ENCODE measurements at regions not wholly inside any gene's neighbourhood (a gene's known extent, or its start where the extent isn't known, plus 50 kb on each side); places are given as distances from the start of the nearest gene placed in this dataset.

DNA sequence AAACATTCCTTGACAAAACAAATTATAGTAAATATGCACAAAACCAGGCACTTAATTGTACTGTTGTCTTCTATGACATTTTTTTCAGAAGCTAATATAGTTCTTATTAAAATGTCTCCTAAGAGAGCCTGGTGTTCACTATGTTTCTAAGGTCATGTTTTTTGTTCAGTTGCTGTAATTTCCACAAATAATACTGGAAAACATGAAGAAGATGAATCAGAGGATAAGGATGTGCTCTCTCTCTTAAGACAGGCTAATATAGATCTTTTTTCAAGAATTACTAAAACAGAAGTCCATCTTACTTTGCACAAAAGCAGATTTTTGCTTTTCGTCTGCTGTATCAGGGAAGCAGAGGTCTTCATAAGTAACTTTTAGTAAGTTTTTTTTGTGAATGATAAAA is 823.0 kb upstream of the NECTIN3 start:
- H3K27ac ChIP-seq = no peak overlapping the region; a peak in 1 of 22 replicates
- no peak overlapping the region for H3K4me3 ChIP-seq
- no peaks in the 10 kb centered on the region for H3K27me3 ChIP-seq
- H3K9me3 ChIP-seq (replicated peaks in 1 of 11) = no peaks in the 10 kb centered on the region
- no peaks in the 10 kb centered on the region for H3K4me1 ChIP-seq
- no peaks in the 10 kb centered on the region for H3K36me3 ChIP-seq
- no peak overlapping the region for H3K9ac ChIP-seq
- no peaks in the 10 kb centered on the region for H4K20me1 ChIP-seq
- no peak overlapping the region for H3K4me2 ChIP-seq
- TF ChIP-seq Cebpa-rat (IDR thresholded peaks at IDR 0.05) = no peak

DNA sequence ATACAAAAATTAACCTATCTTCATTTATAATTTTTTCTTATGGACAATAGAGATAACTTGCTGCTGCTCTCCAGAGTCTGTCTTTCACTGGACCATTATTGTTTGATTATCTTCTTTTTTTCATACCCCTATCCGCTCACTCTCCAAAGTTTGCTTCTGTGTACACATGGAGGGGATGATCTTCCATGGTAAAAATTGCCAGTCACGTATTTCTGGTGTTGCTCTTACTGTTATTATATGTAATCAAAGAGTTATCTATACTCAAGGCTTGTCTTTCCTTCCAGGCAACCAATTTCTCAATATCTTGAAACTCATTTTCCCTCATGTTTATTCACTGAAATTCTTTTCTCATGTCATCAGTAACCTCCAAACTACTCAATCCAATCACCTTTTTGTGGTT is 817.8 kb upstream of the NECTIN3 start:
- no peaks in the 10 kb centered on the region for H3K9me3 ChIP-seq (replicated peaks in 1 of 11)
- no peak overlapping the region for H3K27ac ChIP-seq
- no peaks in the 10 kb centered on the region for H3K4me1 ChIP-seq
- H3K27me3 ChIP-seq = no peaks in the 10 kb centered on the region
- no peak overlapping the region for H3K9ac ChIP-seq
- no peak for TF ChIP-seq Cebpa-rat (IDR thresholded peaks at IDR 0.05)
- no peaks in the 10 kb centered on the region for H4K20me1 ChIP-seq
- H3K36me3 ChIP-seq = no peaks in the 10 kb centered on the region
- no peak overlapping the region for H3K4me2 ChIP-seq
- no peak overlapping the region for H3K4me3 ChIP-seq

DNA sequence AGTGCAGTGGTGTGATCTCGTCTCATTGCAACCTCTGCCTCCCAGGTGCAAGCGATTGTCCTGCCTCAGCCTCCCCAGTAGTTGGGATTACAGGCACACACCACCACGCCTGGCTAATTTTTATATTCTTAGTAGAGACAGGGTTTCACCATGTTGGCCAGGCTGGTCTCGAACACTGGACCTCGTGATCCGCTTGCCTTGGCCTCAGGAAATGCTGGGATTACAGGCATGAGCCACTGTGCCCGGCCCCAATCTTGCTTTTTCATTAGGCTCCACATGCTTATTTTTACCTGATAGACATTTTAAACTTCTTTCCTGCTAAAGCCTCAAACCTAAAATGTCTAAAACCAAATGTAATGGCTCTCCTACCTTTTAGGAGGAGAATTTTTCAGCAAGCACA is 817.0 kb upstream of the NECTIN3 start:
- no peaks in the 10 kb centered on the region for H4K20me1 ChIP-seq
- TF ChIP-seq Cebpa-rat (IDR thresholded peaks at IDR 0.05) = no peak

DNA sequence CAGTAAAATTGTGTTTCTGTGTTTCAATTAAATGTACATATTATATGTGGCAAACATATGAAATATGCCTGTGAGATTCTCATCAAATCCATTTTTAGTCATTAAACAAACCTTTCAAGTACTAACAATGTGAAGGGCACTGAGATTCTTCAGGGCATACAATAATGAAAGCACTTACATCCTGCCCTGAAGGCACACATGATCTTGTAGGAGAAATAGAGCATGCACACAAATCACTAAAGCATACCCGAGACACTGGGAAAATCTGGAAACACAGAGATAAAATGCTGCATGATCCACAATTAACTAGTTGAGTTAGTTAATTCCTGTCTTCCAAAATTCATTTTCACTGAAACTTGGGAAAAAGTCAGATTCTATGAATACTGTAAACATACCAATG is 810.5 kb upstream of the NECTIN3 start:
- Histone ChIP-seq H3K4me3 (no peak overlapping the region), H3K27me3 (no peaks in the 10 kb centered on the region), H4K20me1 (no peaks in the 10 kb centered on the region), H3K36me3 (no peaks in the 10 kb centered on the region), H3K4me1 (no peaks in the 10 kb centered on the region), H3K9me3 (replicated peaks in 1 of 11) (no peaks in the 10 kb centered on the region), H3K27ac (no peak overlapping the region), H3K4me2 (no peak overlapping the region), H3K9ac (no peak overlapping the region)
- TF ChIP-seq Cebpa-rat (IDR thresholded peaks at IDR 0.05) = no peak

More for the DNA sequence above, 817.0 kb upstream of the NECTIN3 start:
- no peak overlapping the region for H3K9ac ChIP-seq
- no peaks in the 10 kb centered on the region for H3K9me3 ChIP-seq (replicated peaks in 1 of 11)
- H3K4me1 ChIP-seq = no peaks in the 10 kb centered on the region
- H3K27me3 ChIP-seq = no peaks in the 10 kb centered on the region
- H3K36me3 ChIP-seq = no peaks in the 10 kb centered on the region
- H3K4me2 ChIP-seq = no peak overlapping the region
- no peak overlapping the region for H3K27ac ChIP-seq
- H3K4me3 ChIP-seq = no peak overlapping the region

DNA sequence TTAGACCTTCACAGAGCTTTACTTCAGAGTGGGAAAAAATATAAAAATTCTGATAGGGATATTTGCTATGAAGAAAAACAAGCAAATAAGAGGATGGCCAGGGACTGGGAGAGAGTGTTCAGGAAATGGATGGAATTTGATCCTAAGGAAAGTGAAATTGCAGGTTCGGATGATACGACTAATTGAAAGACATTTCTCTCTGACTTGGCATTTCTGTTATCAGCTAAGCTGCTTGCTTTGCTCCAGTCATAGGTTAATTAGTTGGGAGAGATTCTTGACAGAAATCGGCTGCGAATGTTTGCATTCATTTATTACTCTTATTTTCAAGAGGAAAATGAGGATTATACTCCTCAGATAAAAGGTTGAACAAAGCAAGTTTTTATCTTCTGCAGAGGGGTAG is 808.7 kb upstream of the NECTIN3 start:
- Histone ChIP-seq H3K27me3 (no peaks in the 10 kb centered on the region), H3K4me2 (no peak overlapping the region), H3K36me3 (no peaks in the 10 kb centered on the region), H3K9ac (no peak overlapping the region), H3K9me3 (replicated peaks in 1 of 11) (no peaks in the 10 kb centered on the region), H3K27ac (no peak overlapping the region), H3K4me3 (no peak overlapping the region), H3K4me1 (no peaks in the 10 kb centered on the region), H4K20me1 (no peaks in the 10 kb centered on the region)
- no peak for TF ChIP-seq Cebpa-rat (IDR thresholded peaks at IDR 0.05)

DNA sequence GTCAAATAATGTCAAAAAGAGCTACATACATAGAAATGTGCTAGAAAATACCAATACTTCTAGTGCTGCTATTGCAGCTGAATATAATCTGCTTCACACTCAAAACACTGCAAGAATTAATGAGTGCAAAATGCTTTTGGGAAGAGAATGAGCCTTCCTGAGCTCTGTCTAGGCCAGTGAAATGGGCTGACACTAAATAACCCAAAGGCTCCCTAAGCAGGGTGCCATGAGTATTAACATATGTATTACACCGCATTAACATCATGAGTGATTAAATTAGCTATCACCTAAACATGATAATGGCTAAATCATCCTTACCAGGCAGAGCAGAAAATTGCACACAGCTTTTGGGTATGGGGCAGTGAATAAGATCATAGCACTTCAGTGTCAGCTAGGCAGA is 806.3 kb upstream of the NECTIN3 start:
- no peaks in the 10 kb centered on the region for H3K36me3 ChIP-seq
- H3K27me3 ChIP-seq = no peaks in the 10 kb centered on the region
- no peak overlapping the region for H3K4me3 ChIP-seq
- H3K9ac ChIP-seq = no peak overlapping the region
- TF ChIP-seq Cebpa-rat (IDR thresholded peaks at IDR 0.05) = no peak
- H4K20me1 ChIP-seq = no peaks in the 10 kb centered on the region
- H3K27ac ChIP-seq = no peak overlapping the region
- no peaks in the 10 kb centered on the region for H3K9me3 ChIP-seq (replicated peaks in 1 of 11)
- H3K4me1 ChIP-seq = no peaks in the 10 kb centered on the region
- no peak overlapping the region for H3K4me2 ChIP-seq

DNA sequence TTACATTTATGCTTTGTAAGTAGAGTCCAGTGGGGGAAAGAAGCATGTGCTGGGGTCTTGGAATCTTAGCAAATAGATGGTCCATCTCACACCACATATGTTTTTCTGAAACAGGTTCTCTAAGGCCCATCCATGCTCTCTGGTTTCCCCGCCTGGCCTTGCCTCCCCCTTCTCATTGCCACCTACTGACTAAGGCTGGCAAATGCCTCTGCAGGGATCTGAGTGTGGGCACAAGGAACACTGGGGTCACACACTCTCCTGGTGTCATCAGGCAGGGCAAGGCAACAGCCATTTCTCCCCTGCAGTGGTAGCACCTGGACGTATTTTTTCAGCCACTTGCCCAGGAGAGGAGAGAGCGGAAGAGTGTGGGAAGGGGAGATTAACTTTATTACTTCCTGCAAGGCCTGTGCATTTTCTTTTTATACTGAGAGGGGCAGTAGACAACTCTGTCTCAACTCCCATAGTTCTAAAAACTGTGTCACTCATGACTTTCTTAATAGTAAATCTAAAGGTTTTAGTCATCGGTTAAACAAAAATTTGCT is 804.2 kb upstream of the NECTIN3 start:
- Histone ChIP-seq H3K27me3 (no peaks in the 10 kb centered on the region), H4K20me1 (no peaks in the 10 kb centered on the region), H3K36me3 (no peaks in the 10 kb centered on the region), H3K27ac (no peak overlapping the region), H3K9me3 (replicated peaks in 1 of 11) (no peaks in the 10 kb centered on the region), H3K4me1 (no peaks in the 10 kb centered on the region), H3K4me2 (no peak overlapping the region), H3K9ac (no peak overlapping the region), H3K4me3 (no peak overlapping the region)
- no peak for TF ChIP-seq Cebpa-rat (IDR thresholded peaks at IDR 0.05)

DNA sequence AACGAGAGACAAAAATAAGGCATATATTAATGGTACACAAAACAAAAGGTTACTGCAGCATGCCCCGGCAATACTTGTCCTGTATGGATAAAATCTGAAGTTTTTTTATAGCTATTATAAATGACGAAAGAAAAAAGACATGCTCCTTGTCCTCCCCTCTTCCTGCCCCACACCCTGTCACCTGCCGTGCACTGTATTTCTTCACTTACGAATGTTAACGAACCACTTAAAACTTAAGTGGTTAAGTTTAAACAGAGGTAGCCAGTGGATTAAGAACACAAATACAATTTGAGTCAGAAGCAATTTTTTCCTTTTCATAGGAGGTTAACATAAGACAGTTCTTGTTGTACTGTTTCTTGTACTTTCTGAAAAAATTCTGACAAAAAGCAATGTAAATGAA is 799.1 kb upstream of the NECTIN3 start:
- H3K4me3 ChIP-seq = no peak overlapping the region
- H3K9me3 ChIP-seq (replicated peaks in 1 of 11) = no peaks in the 10 kb centered on the region
- H4K20me1 ChIP-seq = no peaks in the 10 kb centered on the region
- no peak for TF ChIP-seq Cebpa-rat (IDR thresholded peaks at IDR 0.05)
- no peak overlapping the region for H3K4me2 ChIP-seq
- no peaks in the 10 kb centered on the region for H3K27me3 ChIP-seq
- no peaks in the 10 kb centered on the region for H3K36me3 ChIP-seq
- no peaks in the 10 kb centered on the region for H3K4me1 ChIP-seq
- H3K27ac ChIP-seq = no peak overlapping the region
- H3K9ac ChIP-seq = no peak overlapping the region

DNA sequence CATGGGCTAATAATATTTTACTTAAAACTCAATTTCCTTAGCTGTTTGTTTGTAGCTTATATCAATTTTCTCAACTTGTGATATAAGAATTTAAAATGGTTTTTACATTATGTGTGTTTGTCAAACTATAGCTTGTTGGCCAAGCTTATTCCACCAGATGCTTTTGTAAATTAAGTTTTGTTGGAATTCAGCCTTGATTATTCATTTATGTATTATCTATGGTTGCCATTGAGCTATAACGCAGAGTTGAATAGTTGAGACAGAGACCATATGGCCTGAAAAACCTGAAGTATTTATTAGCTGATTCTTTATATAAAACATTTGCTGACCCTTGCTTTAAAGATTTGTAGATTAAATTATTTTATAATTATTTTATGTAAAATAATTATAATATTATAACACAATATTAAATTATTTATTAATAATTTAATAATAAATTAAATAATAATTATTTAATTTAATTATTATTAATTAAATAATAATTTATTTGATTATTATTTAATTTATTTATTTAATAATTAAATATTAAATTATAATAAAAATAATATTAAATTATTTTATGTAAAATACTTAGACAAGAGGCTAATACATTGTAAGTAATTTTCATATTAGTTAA is 779.6 kb upstream of the NECTIN3 start:
- Histone ChIP-seq H3K4me3 (no peak overlapping the region), H3K9me3 (replicated peaks in 1 of 11) (peaks cover 19 to 25% (median 23%) of the 10 kb centered on the region in 11 experiments), H3K36me3 (no peaks in the 10 kb centered on the region), H3K4me1 (no peaks in the 10 kb centered on the region), H3K4me2 (no peak overlapping the region), H3K27me3 (no peaks in the 10 kb centered on the region), H3K27ac (no peak overlapping the region), H4K20me1 (no peaks in the 10 kb centered on the region), H3K9ac (no peak overlapping the region)
- TF ChIP-seq Cebpa-rat (IDR thresholded peaks at IDR 0.05) = no peak

DNA sequence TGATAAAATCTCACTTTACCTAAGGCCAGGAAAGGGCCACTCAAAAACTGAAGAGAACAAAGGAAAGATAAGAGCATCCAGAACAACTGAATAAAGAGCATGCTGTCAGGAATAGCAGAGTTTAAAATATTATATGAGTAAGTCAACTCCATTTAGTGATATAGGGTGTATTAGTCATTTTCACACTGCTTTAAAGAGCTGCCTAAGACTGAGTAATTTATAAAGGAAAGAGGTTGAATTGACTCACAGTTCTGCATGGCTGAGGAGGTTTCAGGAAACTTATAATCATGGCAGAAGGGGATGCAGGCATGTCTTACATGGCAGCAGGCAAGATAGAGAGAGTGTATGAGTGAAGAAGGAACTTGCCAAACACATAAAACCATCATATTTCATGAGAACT is 778.0 kb upstream of the NECTIN3 start:
- Histone ChIP-seq H4K20me1 (no peaks in the 10 kb centered on the region), H3K4me1 (no peaks in the 10 kb centered on the region), H3K36me3 (no peaks in the 10 kb centered on the region), H3K9me3 (replicated peaks in 1 of 11) (peaks cover 19 to 24% (median 21%) of the 10 kb centered on the region in 11 experiments), H3K27ac (no peak overlapping the region), H3K9ac (no peak overlapping the region), H3K27me3 (no peaks in the 10 kb centered on the region), H3K4me3 (no peak overlapping the region), H3K4me2 (no peak overlapping the region)
- no peak for TF ChIP-seq Cebpa-rat (IDR thresholded peaks at IDR 0.05)
